ENCODE measurements at regions not wholly inside any gene's neighbourhood (a gene's known extent, or its start where the extent isn't known, plus 50 kb on each side); places are given as distances from the start of the nearest gene placed in this dataset.

GRCh38 chr5:38023371-38023770 is 183.5 kb upstream of the GDNF start:
- Histone ChIP-seq H3K4me1 (ENCODE audit: control insufficient read depth, insufficient read depth, low read length) (peaks cover 8% of the 10 kb centered on the region), H3K4me3 (ENCODE audit: low read depth, low read length) (no peak overlapping the region), H3K36me3 (ENCODE audit: control insufficient read depth in 2 of 2, insufficient read depth in 1 of 2, low read length in 2 of 2) (no peaks in the 10 kb centered on the region), H3K27ac (ENCODE audit: extremely low read depth, low read depth, low read length) (no peak overlapping the region), H3K9me3 (ENCODE audit: control insufficient read depth, insufficient read depth, low read depth, low read length) (no peaks in the 10 kb centered on the region; the same call in 1 of the 2 replicates)
- ChIA-PET CTCF (interaction anchor here (1.7 kb wide), 1 partner anchor 30 kb away, joined by 4 read pairs; no protein-coding TSS in a partner anchor), POLR2A (no interaction called here)
- TF ChIP-seq EGR2 (tag by site-specific recombination; IDR thresholded peaks at IDR 0.05; ENCODE audit: low read depth) (no peak), PRDM6 (tag by site-specific recombination; IDR thresholded peaks at IDR 0.05) (no peak), ZNF626 (tag by site-specific recombination; IDR thresholded peaks at IDR 0.05) (no peak), ZNF433 (tag by site-specific recombination; IDR thresholded peaks at IDR 0.05; ENCODE audit: low read depth) (no peak), ZBTB11 (tag by site-specific recombination; conservative IDR thresholded peaks at IDR 0.05; ENCODE audit: low read depth) (no peak), ZSCAN16 (tag by site-specific recombination; IDR thresholded peaks at IDR 0.05) (no peak), ELK4 (IDR thresholded peaks at IDR 0.05; ENCODE audit: borderline replicate concordance, low read depth, low read length) (no peak), ZNF501 (tag by site-specific recombination; IDR thresholded peaks at IDR 0.05) (no peak), ZSCAN5A (tag by site-specific recombination; IDR thresholded peaks at IDR 0.05) (no peak), SP3 (tag by site-specific recombination; IDR thresholded peaks at IDR 0.05) (no peak), ZNF785 (tag by site-specific recombination; IDR thresholded peaks at IDR 0.05) (no peak), ZBTB1 (tag by site-specific recombination; IDR thresholded peaks at IDR 0.05) (no peak), ZNF354C (tag by site-specific recombination; IDR thresholded peaks at IDR 0.05; ENCODE audit: borderline replicate concordance, low read depth) (no peak), ZFP37 (tag by site-specific recombination; IDR thresholded peaks at IDR 0.05) (no peak), MYNN (tag by site-specific recombination; IDR thresholded peaks at IDR 0.05; ENCODE audit: borderline replicate concordance) (no peak), ZNF596 (tag by site-specific recombination; IDR thresholded peaks at IDR 0.05) (no peak)
- TF ChIP-seq, protein P1, sequence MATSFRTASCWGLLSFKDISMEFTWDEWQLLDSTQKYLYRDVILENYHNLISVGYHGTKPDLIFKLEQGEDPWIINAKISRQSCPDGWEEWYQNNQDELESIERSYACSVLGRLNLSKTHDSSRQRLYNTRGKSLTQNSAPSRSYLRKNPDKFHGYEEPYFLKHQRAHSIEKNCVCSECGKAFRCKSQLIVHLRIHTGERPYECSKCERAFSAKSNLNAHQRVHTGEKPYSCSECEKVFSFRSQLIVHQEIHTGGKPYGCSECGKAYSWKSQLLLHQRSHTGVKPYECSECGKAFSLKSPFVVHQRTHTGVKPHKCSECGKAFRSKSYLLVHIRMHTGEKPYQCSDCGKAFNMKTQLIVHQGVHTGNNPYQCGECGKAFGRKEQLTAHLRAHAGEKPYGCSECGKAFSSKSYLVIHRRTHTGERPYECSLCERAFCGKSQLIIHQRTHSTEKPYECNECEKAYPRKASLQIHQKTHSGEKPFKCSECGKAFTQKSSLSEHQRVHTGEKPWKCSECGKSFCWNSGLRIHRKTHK (tag by site-specific recombination; IDR thresholded peaks at IDR 0.05): no peak

All from HEK293 (cell line).